ENCODE measurements at regions not wholly inside any gene's neighbourhood (a gene's known extent, or its start where the extent isn't known, plus 50 kb on each side); places are given as distances from the start of the nearest gene placed in this dataset.

GRCh38 chr13:71327266-71327665, 539.7 kb downstream of the DACH1 start:
- Histone ChIP-seq H3K4me1 (ENCODE audit: control insufficient read depth in 1 of 2, insufficient read depth in 2 of 2, low read depth in 1 of 2, low read length in 1 of 2) (no peaks in the 10 kb centered on the region; a peak in 1 of 4 replicates), H3K9ac (no peak overlapping the region), H3K4me3 (ENCODE audit: low read depth in 2 of 2, low read length in 1 of 2) (no peak overlapping the region), H3K9me2 (no peaks in the 10 kb centered on the region; the same call in 1 of the 2 replicates), H3K36me3 (replicated peaks in 1 of 2; ENCODE audit: control insufficient read depth in 1 of 2, insufficient read depth in 2 of 2, low read length in 1 of 2) (no peaks in the 10 kb centered on the region), H2AFZ (ENCODE audit: low read depth) (no peak overlapping the region), H3F3A (replicated peaks; ENCODE audit: insufficient read depth) (no peaks in the 10 kb centered on the region), H3K9me3 (no peaks in the 10 kb centered on the region), H3K79me2 (ENCODE audit: insufficient read depth) (no peaks in the 10 kb centered on the region), H3K4me2 (no peak overlapping the region), H3K27ac (ENCODE audit: low read depth in 2 of 2, low read length in 1 of 2) (no peak overlapping the region), H4K20me1 (ENCODE audit: insufficient read depth) (no peaks in the 10 kb centered on the region), H3K27me3 (ENCODE audit: insufficient read depth) (no peaks in the 10 kb centered on the region)
- WGBS (ENCODE audit: low lambda C conversion rate): 94% methylated on average over 1 of the region's 1 CpG
- DNase-seq: no peak
- POLR2A ChIA-PET: no interaction called here
- CTCF ChIA-PET: interaction anchor here (1.1 kb wide), 3 partner anchors 11 to 35 kb away, joined by 3 read pairs; no protein-coding TSS in a partner anchor
- TF ChIP-seq EP300 (IDR thresholded peaks at IDR 0.05; ENCODE audit: borderline replicate concordance in 1 of 2, low read depth in 1 of 2, low read length in 1 of 2) (no peak), JUND (IDR thresholded peaks at IDR 0.05) (no peak), ZBTB33 (IDR thresholded peaks at IDR 0.05; ENCODE audit: borderline replicate concordance, low read depth) (no peak), ELF1 (IDR thresholded peaks at IDR 0.05) (no peak), NRF1 (IDR thresholded peaks at IDR 0.05; ENCODE audit: low read depth, low read length) (no peak), FOSL2 (IDR thresholded peaks at IDR 0.05; ENCODE audit: borderline replicate concordance, low read depth) (no peak), RFX5 (IDR thresholded peaks at IDR 0.05; ENCODE audit: low read length) (no peak), TEAD4 (IDR thresholded peaks at IDR 0.05; ENCODE audit: borderline replicate concordance, insufficient read depth) (no peak)

GRCh38 chr13:71325556-71325955, 541.4 kb downstream of the DACH1 start:
- no peaks in the 10 kb centered on the region; a peak in 1 of 4 replicates for H3K4me1 ChIP-seq (ENCODE audit: control insufficient read depth in 1 of 2, insufficient read depth in 2 of 2, low read depth in 1 of 2, low read length in 1 of 2)
- DNase-seq: no peak
- H3K9me2 ChIP-seq: no peaks in the 10 kb centered on the region; the same call in 1 of the 2 replicates
- H3K27me3 ChIP-seq (ENCODE audit: insufficient read depth): no peaks in the 10 kb centered on the region
- no peak overlapping the region for H3K4me3 ChIP-seq (ENCODE audit: low read depth in 2 of 2, low read length in 1 of 2)
- H3K9me3 ChIP-seq: no peaks in the 10 kb centered on the region
- no peak overlapping the region for H2AFZ ChIP-seq (ENCODE audit: low read depth)
- no peaks in the 10 kb centered on the region for H3K36me3 ChIP-seq (replicated peaks in 1 of 2; ENCODE audit: control insufficient read depth in 1 of 2, insufficient read depth in 2 of 2, low read length in 1 of 2)
- TF ChIP-seq FOXJ3 (CRISPR knock-in tag; IDR thresholded peaks at IDR 0.05): no peak
- no peak for TF ChIP-seq GABPA (IDR thresholded peaks at IDR 0.05; ENCODE audit: low read depth)
- no peak for TF ChIP-seq EP300 (IDR thresholded peaks at IDR 0.05; ENCODE audit: borderline replicate concordance in 1 of 2, low read depth in 1 of 2, low read length in 1 of 2)
- TF ChIP-seq MXI1 (IDR thresholded peaks at IDR 0.05; ENCODE audit: low read depth, low read length): no peak
- TF ChIP-seq POLR2AphosphoS5 (IDR thresholded peaks at IDR 0.05; ENCODE audit: low read depth, low read length): no peak
- no peak for TF ChIP-seq RFX5 (IDR thresholded peaks at IDR 0.05; ENCODE audit: low read length)
- no peak for TF ChIP-seq NFIC (IDR thresholded peaks at IDR 0.05; ENCODE audit: borderline replicate concordance)
- no peak for TF ChIP-seq CTCF (IDR thresholded peaks at IDR 0.05)
- no peak for TF ChIP-seq JUND (IDR thresholded peaks at IDR 0.05)
- no peak for TF ChIP-seq PBX3 (IDR thresholded peaks at IDR 0.05)
- no peak for TF ChIP-seq TAF1 (IDR thresholded peaks at IDR 0.05; ENCODE audit: borderline replicate concordance, low read depth, low read length)
- no peak for TF ChIP-seq FOSL2 (IDR thresholded peaks at IDR 0.05; ENCODE audit: borderline replicate concordance, low read depth)
- no peak for TF ChIP-seq USF2 (IDR thresholded peaks at IDR 0.05; ENCODE audit: borderline replicate concordance, low read depth, low read length)
- CTCF ChIA-PET: no interaction called here
- 54% methylated on average over 3 of the region's 3 CpGs for WGBS (ENCODE audit: low lambda C conversion rate)
- no peak overlapping the region for H3K27ac ChIP-seq (ENCODE audit: low read depth in 2 of 2, low read length in 1 of 2)
- POLR2A ChIA-PET: no interaction called here
- no peaks in the 10 kb centered on the region for H3F3A ChIP-seq (replicated peaks; ENCODE audit: insufficient read depth)
- H4K20me1 ChIP-seq (ENCODE audit: insufficient read depth): no peaks in the 10 kb centered on the region
- H3K4me2 ChIP-seq: no peak overlapping the region
- no peak overlapping the region for H3K9ac ChIP-seq
- H3K79me2 ChIP-seq (ENCODE audit: insufficient read depth): no peaks in the 10 kb centered on the region
